HG02870 (cell line): ENCODE measurements at regions not wholly inside any gene's neighbourhood (a gene's known extent, or its start where the extent isn't known, plus 50 kb on each side); places are given as distances from the start of the nearest gene placed in this dataset.

ENCODE experiments used
- ATAC-seq: cut with Tn5 transposase; IDR thresholded peaks from one replicate; pipeline ENCODE4 v1.9.1; 2021; ENCODE audit warnings: mild to moderate bottlenecking, moderate library complexity; ENCODE audit not compliant: unreplicated experiment

- ATAC-seq, result no peak
Observed at GRCh38 chr2:237268004-237268708, 145.8 kb downstream of the COL6A3 start.

DNA sequence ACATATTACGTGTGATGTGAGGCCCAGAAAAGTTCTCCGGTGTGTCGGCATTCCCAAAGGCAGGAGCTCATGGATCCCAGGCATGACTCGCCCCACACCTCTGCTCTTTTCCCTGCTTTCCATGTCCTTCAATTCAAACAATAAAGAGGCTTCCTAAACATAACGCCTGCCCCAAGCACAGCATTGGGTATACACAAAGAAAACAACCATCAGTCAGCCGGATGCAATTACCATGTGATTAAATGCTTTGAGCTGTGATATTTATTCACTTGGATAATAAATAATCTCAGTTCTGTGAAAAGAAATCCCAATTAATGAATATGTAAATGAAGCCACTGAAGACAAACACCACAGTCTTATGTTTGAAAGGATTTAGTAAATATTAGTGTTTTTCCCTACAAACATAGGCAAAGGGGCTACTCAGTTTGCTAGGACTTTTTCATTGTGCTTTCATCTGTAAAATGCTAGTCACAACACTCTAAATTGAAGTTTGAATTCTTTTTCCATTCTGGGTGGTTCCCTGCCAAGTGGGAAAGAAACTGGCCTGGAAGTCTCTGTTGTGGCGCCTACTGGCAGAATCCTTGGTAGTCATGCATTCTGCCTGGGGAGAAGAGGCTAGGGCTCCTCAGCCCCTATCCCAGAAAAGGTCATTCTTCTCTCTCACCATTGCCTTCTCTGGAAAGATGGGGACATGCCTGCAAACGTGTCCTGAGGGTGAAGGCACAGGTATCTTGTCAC lies 144.7 kb downstream of the COL6A3 start:
- no peak for ATAC-seq

DNA sequence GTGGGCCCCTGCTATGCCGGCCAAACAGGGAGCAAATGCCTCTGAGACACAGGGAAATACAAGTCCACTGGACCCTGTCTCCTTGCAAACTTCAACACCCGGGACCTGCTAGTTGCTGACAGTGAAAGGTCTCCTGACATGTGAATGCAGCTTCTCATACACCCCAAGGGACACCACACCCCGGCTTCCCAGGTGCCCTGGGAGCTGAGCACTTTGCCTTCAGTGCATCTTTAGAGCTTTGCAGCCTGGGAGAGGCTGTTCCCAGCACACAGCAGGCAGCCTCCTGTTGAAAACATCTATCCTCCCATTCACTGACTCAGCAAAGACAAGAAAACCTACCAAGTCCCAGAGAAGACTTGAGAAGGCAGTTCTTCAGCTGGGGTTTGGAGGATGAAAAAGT lies 143.4 kb downstream of the COL6A3 start:
- ATAC-seq, result no peak

DNA sequence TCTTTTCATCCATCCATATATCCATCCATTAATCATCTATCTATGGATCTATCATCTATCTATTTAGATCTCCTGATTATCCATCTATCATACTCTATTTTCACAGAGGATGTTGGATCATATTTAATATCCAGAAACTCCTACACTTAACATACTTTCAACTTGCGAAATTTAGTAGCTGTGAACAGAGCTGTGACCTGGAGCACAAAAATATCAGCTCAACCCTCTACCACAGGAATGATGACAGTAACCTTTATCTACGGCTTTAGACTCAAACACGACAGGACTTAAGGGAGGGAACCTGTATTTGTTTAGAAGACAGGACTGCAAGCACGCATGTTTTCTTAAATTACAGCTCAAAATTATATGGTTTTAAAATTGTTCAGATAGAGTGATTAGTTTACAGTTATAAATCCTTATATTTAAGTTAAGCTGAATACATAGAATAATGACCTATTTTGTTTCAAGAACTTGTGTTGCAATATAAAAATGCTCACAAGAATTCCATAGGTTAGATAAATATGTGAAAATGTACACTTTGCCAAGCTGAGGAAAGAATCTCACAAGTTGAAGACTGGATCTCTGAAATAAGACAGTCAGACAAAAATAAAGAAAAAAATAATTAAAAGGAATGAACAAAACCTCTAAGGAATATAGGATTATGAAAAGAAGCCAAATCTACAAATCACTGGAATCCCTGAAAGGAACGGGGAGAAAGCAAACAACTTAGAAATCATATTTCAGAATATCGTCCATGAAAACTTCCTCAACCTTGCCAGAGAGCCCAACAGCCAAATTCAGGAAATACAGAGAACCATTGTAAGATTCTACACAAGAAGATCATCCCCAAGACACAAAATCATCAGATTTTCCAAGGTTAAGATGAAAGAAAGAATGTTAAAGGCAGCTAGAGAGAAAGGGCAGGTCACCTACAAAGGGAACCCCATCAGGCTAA lies 142.0 kb downstream of the COL6A3 start:
- ATAC-seq, result no peak
